Mesodermal cell (in vitro differentiated cells): ENCODE measurements at regions not wholly inside any gene's neighbourhood (a gene's known extent, or its start where the extent isn't known, plus 50 kb on each side); places are given as distances from the start of the nearest gene placed in this dataset.
"Not testable (repeated sequence)": the region's sequence is repeated elsewhere in the genome, so short reads cannot be mapped to it uniquely, and the experiment has no call there.

Experiments used
- H3K27ac ChIP-seq: 2 replicates; pipeline ENCODE4 v1.7.0; 2013; ENCODE audit warnings: mild to moderate bottlenecking, low read depth, low read length, moderate library complexity; ENCODE audit not compliant: severe bottlenecking
- H3K36me3 ChIP-seq: 2 replicates; pipeline ENCODE4 v1.7.1; 2013; ENCODE audit warnings: mild to moderate bottlenecking, low read length, moderate library complexity; ENCODE audit not compliant: control insufficient read depth, insufficient read depth
- H3K4me1 ChIP-seq: one replicate; pipeline ENCODE4 v1.7.1; 2013; ENCODE audit warnings: mild to moderate bottlenecking, low read length; ENCODE audit not compliant: insufficient read depth, control insufficient read depth, poor library complexity, severe bottlenecking
- H3K4me3 ChIP-seq: 2 replicates; pipeline ENCODE4 v1.7.0; 2013; ENCODE audit warnings: low read length, control low read depth, mild to moderate bottlenecking; ENCODE audit not compliant: insufficient read depth, poor library complexity, severe bottlenecking; ENCODE audit errors: extremely low read depth
- H3K9me3 ChIP-seq: 2 replicates; pipeline ENCODE4 v1.7.1; 2013; ENCODE audit warnings: mild to moderate bottlenecking, low read length, moderate library complexity; ENCODE audit not compliant: control insufficient read depth
- WGBS, 2 experiments: methylation state at CpG; one replicate each; pipeline ENCODE4 v1.1.5; 2013; ENCODE audit warnings: missing lambda C conversion rate in 2 of 2; ENCODE audit not compliant: insufficient coverage in 2 of 2; 5-methylcytosine and 5-hydroxymethylcytosine counted together

- Histone ChIP-seq H3K9me3 (no peaks in the 10 kb centered on the region), H3K4me3 (no peak overlapping the region), H3K27ac (no peak overlapping the region), H3K36me3 (no peaks in the 10 kb centered on the region), H3K4me1 (no peaks in the 10 kb centered on the region)
- 100% methylated on average over 1 of the region's 2 CpGs; no CpG with 5 or more reads in 1 of the 2 experiments for WGBS, 2 experiments
Measured at GRCh38 chr9:106020186-106020585, 325.8 kb downstream of the TMEM38B start.

- 100% methylated on average over 1 of the region's 2 CpGs; no CpG with 5 or more reads in 1 of the 2 experiments for WGBS, 2 experiments
- H3K4me3 ChIP-seq, result no peak overlapping the region
- H3K9me3 ChIP-seq, result no peaks in the 10 kb centered on the region
- no peaks in the 10 kb centered on the region for H3K4me1 ChIP-seq
- H3K27ac ChIP-seq, result no peak overlapping the region
- no peaks in the 10 kb centered on the region for H3K36me3 ChIP-seq
Measured at GRCh38 chr9:106023455-106023854, 329.1 kb downstream of the TMEM38B start.

- H3K36me3 ChIP-seq, result no peaks in the 10 kb centered on the region
- 82 to 86% methylated on average over 2 to 3 of the region's 4 CpGs for WGBS, 2 experiments
Measured at GRCh38 chr9:106025453-106025852, 331.1 kb downstream of the TMEM38B start.

DNA sequence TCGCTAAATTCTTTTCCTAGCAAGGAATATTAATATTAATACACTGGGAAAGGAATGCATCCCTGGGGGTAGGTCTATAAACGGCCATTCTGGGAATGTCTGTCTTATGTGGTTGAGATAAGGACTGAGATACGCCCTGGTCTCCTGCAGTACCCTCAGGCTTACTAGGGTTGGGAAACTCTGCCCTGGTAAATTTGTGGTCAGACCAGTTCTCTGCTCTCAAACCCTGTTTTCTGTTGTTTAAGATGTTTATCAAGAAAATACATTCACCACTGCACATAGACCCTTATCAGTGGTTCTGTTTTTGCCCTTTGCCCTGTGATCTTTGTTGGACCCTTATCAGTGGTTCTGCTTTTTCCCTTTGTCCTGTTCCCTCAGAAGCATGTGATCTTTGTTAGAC, 335.8 kb downstream of the TMEM38B start:
- not testable (repeated sequence) for H3K9me3 ChIP-seq, H3K4me3 ChIP-seq, H3K36me3 ChIP-seq, H3K27ac ChIP-seq, H3K4me1 ChIP-seq
- 90% methylated on average over 2 of the region's 3 CpGs; no CpG with 5 or more reads in 1 of the 2 experiments for WGBS, 2 experiments

More at GRCh38 chr9:106025453-106025852, 331.1 kb downstream of the TMEM38B start:
- Histone ChIP-seq H3K4me3 (no peak overlapping the region), H3K27ac (no peak overlapping the region), H3K9me3 (no peaks in the 10 kb centered on the region), H3K4me1 (no peaks in the 10 kb centered on the region)

- Histone ChIP-seq H3K9me3 (no peaks in the 10 kb centered on the region), H3K4me1 (no peaks in the 10 kb centered on the region), H3K36me3 (no peaks in the 10 kb centered on the region), H3K4me3 (no peak overlapping the region), H3K27ac (no peak overlapping the region)
- 79 to 86% methylated on average over 2 of the region's 3 CpGs for WGBS, 2 experiments
Measured at GRCh38 chr9:106032978-106033377, 338.6 kb downstream of the TMEM38B start.

GRCh38 chr9:106035806-106036205, 341.5 kb downstream of the TMEM38B start:
- H3K27ac ChIP-seq, result no peak overlapping the region
- H3K4me3 ChIP-seq, result no peak overlapping the region
- no peaks in the 10 kb centered on the region for H3K9me3 ChIP-seq
- peaks cover 3% of the 10 kb centered on the region for H3K4me1 ChIP-seq
- H3K36me3 ChIP-seq, result no peaks in the 10 kb centered on the region

DNA sequence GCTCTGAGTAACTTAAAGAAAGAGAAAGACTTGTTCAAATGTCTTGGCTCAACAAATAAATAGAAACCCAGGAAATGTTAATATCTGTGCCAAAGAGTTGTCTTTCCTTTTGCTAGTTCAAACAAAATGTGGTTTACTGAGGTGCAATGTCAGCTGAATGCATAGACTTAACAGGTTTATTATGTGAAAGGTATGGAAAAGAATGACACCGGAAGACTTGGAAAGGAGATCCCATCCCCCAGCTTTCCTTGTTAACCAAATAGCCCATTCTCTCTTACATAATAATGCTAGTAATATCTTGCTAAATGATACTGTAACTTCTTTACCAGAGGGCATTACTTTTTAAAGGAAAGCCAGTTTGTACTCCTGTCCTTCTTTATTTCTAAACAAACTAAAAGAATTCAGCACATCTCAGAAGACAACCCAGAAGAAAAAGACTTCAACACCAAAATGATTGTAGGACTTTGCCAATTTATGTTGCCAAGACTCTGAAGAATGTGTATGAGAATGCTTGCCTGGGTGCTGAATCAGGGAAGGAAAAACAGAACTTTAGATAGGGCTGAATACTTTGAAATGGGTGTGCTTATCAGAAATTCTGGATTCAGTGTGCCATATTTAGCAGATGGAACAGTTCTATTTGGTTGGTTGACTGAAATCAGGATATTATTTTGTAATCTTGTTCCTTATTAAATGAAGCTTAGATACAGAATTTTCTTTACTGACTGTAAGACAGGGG, 344.1 kb downstream of the TMEM38B start:
- Histone ChIP-seq H3K9me3 (no peaks in the 10 kb centered on the region), H3K27ac (no peak overlapping the region)
- no CpG with 5 or more reads among the region's 1 CpG for WGBS, 2 experiments

GRCh38 chr9:106039151-106039935, 345.0 kb downstream of the TMEM38B start:
- Histone ChIP-seq H3K4me1 (peaks cover 3% of the 10 kb centered on the region), H3K27ac (no peak overlapping the region), H3K36me3 (no peaks in the 10 kb centered on the region), H3K9me3 (no peaks in the 10 kb centered on the region), H3K4me3 (no peak overlapping the region)
- WGBS, 2 experiments, result 91 to 94% methylated on average over 4 of the region's 5 CpGs

More for the DNA sequence above, 344.1 kb downstream of the TMEM38B start:
- peaks cover 3% of the 10 kb centered on the region for H3K4me1 ChIP-seq
- no peaks in the 10 kb centered on the region for H3K36me3 ChIP-seq
- H3K4me3 ChIP-seq, result no peak overlapping the region

GRCh38 chr9:106041920-106042319, 347.6 kb downstream of the TMEM38B start:
- H3K4me3 ChIP-seq, H3K27ac ChIP-seq, H3K9me3 ChIP-seq, H3K4me1 ChIP-seq, H3K36me3 ChIP-seq: not testable (repeated sequence)
- WGBS, 2 experiments, result no CpG with 5 or more reads among the region's 1 CpG

DNA sequence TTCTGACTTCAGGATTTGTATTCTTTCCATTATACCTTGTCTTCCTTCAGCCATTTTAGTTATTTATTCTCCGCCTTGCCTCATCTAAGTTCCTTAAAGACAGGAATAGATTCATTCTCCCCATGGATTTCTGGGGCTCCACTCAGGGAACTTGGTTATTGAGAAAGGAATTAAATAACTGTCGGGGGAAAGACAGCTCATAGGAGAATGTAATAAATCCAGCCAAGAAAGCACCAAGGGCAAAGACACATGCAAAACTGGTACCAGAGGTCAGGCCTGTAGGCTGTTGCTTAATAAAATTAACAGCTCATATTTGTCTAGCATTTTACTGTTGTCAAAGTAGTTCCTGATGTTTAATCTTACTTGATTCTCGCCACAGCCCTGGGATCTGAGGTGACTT, 357.2 kb downstream of the TMEM38B start:
- H3K4me3 ChIP-seq, result no peak overlapping the region
- no peaks in the 10 kb centered on the region for H3K36me3 ChIP-seq
- H3K4me1 ChIP-seq, result no peaks in the 10 kb centered on the region
- no peaks in the 10 kb centered on the region for H3K9me3 ChIP-seq
- WGBS, 2 experiments, result 75% methylated on average over 1 of the region's 3 CpGs; no CpG with 5 or more reads in 1 of the 2 experiments
- no peak overlapping the region for H3K27ac ChIP-seq

DNA sequence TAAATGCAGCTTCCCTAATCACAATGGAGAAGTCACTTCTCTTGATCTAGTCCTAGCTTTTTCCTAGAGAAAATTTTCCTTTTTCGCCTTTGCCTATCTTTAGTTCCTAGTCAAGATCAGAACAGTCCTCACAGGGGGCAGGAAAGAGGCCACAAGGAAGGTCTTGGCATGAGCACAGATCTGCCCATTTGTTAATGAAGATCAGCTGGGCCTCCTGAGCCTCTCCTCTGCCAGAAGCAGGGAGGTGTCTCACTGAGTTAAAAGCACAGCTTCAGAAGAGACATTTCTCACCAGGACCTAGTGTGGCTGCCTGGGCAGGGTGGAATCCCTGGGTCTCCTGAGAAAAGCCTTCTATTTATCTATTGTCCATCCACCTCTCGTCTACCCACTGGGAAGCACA, 357.8 kb downstream of the TMEM38B start:
- Histone ChIP-seq H3K4me3 (no peak overlapping the region), H3K4me1 (no peaks in the 10 kb centered on the region), H3K9me3 (no peaks in the 10 kb centered on the region), H3K36me3 (no peaks in the 10 kb centered on the region), H3K27ac (no peak overlapping the region)
- WGBS, 2 experiments, result 83 to 91% methylated on average over 1 of the region's 2 CpGs
